ENCODE measurements at regions not wholly inside any gene's neighbourhood (a gene's known extent, or its start where the extent isn't known, plus 50 kb on each side); places are given as distances from the start of the nearest gene placed in this dataset.

GRCh38 chr2:242011167-242011513 is 141.6 kb downstream of the RTP5 start:
- TF ChIP-seq FOS (IDR thresholded peaks at IDR 0.05; ENCODE audit: borderline replicate concordance, extremely low read depth, insufficient read length) (no peak), EP300 (IDR thresholded peaks at IDR 0.05; ENCODE audit: borderline replicate concordance in 1 of 2, control insufficient read depth in 1 of 2, low read depth in 2 of 2, low read length in 2 of 2) (no peak), CTCF (IDR thresholded peaks at IDR 0.05 in 2 of 3, conservative IDR thresholded peaks at IDR 0.05 in 1 of 3; ENCODE audit: control insufficient read depth in 2 of 3, extremely low read depth in 1 of 3, insufficient read depth in 1 of 3, low read depth in 3 of 3, low read length in 3 of 3) (no peak), ATF7 (IDR thresholded peaks at IDR 0.05; ENCODE audit: low read depth) (no peak), NR2C2 (IDR thresholded peaks at IDR 0.05; ENCODE audit: borderline replicate concordance, control insufficient read depth, insufficient read length, low read depth) (no peak), SREBF2 (IDR thresholded peaks at IDR 0.05; ENCODE audit: low read length) (no peak)
